SK-N-SH (cell line): ENCODE measurements at regions not wholly inside any gene's neighbourhood (a gene's known extent, or its start where the extent isn't known, plus 50 kb on each side); places are given as distances from the start of the nearest gene placed in this dataset.

ENCODE experiments used
- EP300 ChIP-seq, 2 experiments: IDR thresholded peaks; 2 replicates each; pipeline versions ENCODE4 v1.4.0 to v1.6.1; 2012; ENCODE audit warnings: borderline replicate concordance in 1 of 2, low read depth in 1 of 2, low read length in 1 of 2
- EZH2phosphoT487 ChIP-seq: fragments of 200-600 bp; sonication (generic); IDR thresholded peaks from 2 replicates; pipeline ENCODE4 v1.6.1; 2017; ENCODE audit warnings: low read depth, mixed run types, mild to moderate bottlenecking, antibody characterized with exemption, moderate library complexity, borderline replicate concordance
- GABPA ChIP-seq: IDR thresholded peaks from 2 replicates; pipeline ENCODE4 v1.4.0; 2012; ENCODE audit warnings: low read depth, mild to moderate bottlenecking
- JUND ChIP-seq: IDR thresholded peaks from 2 replicates; pipeline ENCODE4 v1.4.0; 2012
- NFIC ChIP-seq: IDR thresholded peaks from 2 replicates; pipeline ENCODE4 v1.4.0; 2012; ENCODE audit warnings: borderline replicate concordance
- POLR2AphosphoS5 ChIP-seq: IDR thresholded peaks from 2 replicates; pipeline ENCODE4 v1.6.1; 2012; ENCODE audit warnings: low read depth, low read length
- RAD21 ChIP-seq: IDR thresholded peaks from 2 replicates; pipeline ENCODE4 v1.6.1; 2012; ENCODE audit warnings: mild to moderate bottlenecking, low read length
- TAF1 ChIP-seq: IDR thresholded peaks from 2 replicates; pipeline ENCODE4 v1.6.1; 2012; ENCODE audit warnings: low read depth, mild to moderate bottlenecking, low read length, moderate library complexity, borderline replicate concordance
- TCF12 ChIP-seq: IDR thresholded peaks from 2 replicates; pipeline ENCODE4 v1.4.0; 2012
- TF ChIP-seq, protein P1 (sequence below): fragments of 200-600 bp; sonication (generic); IDR thresholded peaks from 2 replicates; pipeline ENCODE4 v1.6.1; 2017; ENCODE audit warnings: antibody characterized with exemption, mild to moderate bottlenecking, moderate library complexity
- TF ChIP-seq, protein P2 (sequence below): IDR thresholded peaks from 2 replicates; pipeline ENCODE4 v1.6.1; 2012; ENCODE audit warnings: mild to moderate bottlenecking, low read depth, low read length, moderate library complexity

DNA sequence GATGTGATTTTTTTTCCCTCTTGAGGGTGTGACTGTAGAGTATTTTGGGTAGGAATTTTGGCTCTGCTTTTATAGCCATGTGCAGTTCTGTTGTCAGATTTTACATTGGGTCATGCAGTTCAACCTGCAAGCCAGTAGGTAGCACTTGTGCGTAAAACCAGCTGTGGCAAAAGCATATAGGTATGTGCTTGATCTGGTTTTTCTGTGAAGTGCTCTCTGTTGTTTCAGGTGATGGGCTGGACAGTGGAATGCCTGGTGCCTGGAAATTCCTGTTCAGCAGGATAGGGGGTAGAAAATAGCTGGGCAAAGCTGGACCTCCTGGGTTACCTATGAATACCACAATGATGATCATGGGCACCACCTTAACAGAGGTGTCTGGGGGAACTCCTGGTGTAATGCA lies 584.2 kb upstream of the PCDH10 start:
- TF ChIP-seq TCF12 (no peak), RAD21 (no peak), POLR2AphosphoS5 (no peak), NFIC (no peak), TAF1 (no peak), EZH2phosphoT487 (no peak), EP300 (IDR thresholded peaks at IDR 0.05; ENCODE audit: borderline replicate concordance in 1 of 2, low read depth in 1 of 2, low read length in 1 of 2) (no peak), JUND (no peak), GABPA (no peak)
- TF ChIP-seq, protein P1, sequence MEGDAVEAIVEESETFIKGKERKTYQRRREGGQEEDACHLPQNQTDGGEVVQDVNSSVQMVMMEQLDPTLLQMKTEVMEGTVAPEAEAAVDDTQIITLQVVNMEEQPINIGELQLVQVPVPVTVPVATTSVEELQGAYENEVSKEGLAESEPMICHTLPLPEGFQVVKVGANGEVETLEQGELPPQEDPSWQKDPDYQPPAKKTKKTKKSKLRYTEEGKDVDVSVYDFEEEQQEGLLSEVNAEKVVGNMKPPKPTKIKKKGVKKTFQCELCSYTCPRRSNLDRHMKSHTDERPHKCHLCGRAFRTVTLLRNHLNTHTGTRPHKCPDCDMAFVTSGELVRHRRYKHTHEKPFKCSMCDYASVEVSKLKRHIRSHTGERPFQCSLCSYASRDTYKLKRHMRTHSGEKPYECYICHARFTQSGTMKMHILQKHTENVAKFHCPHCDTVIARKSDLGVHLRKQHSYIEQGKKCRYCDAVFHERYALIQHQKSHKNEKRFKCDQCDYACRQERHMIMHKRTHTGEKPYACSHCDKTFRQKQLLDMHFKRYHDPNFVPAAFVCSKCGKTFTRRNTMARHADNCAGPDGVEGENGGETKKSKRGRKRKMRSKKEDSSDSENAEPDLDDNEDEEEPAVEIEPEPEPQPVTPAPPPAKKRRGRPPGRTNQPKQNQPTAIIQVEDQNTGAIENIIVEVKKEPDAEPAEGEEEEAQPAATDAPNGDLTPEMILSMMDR = no peak
- TF ChIP-seq, protein P2, sequence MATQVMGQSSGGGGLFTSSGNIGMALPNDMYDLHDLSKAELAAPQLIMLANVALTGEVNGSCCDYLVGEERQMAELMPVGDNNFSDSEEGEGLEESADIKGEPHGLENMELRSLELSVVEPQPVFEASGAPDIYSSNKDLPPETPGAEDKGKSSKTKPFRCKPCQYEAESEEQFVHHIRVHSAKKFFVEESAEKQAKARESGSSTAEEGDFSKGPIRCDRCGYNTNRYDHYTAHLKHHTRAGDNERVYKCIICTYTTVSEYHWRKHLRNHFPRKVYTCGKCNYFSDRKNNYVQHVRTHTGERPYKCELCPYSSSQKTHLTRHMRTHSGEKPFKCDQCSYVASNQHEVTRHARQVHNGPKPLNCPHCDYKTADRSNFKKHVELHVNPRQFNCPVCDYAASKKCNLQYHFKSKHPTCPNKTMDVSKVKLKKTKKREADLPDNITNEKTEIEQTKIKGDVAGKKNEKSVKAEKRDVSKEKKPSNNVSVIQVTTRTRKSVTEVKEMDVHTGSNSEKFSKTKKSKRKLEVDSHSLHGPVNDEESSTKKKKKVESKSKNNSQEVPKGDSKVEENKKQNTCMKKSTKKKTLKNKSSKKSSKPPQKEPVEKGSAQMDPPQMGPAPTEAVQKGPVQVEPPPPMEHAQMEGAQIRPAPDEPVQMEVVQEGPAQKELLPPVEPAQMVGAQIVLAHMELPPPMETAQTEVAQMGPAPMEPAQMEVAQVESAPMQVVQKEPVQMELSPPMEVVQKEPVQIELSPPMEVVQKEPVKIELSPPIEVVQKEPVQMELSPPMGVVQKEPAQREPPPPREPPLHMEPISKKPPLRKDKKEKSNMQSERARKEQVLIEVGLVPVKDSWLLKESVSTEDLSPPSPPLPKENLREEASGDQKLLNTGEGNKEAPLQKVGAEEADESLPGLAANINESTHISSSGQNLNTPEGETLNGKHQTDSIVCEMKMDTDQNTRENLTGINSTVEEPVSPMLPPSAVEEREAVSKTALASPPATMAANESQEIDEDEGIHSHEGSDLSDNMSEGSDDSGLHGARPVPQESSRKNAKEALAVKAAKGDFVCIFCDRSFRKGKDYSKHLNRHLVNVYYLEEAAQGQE = no peak
